HL-60/S4 treated with phorbol 12-myristate 13-acetate at 8.2 ng/mL for 4 days and 3 days (cell line): ENCODE measurements at regions not wholly inside any gene's neighbourhood (a gene's known extent, or its start where the extent isn't known, plus 50 kb on each side); places are given as distances from the start of the nearest gene placed in this dataset.

ENCODE experiments used
- in situ Hi-C: fragments of 300-500 bp; cut with MboI; formaldehyde crosslinking; loops from 2 replicates; pipeline ENCODE4 v1.15.0; 2022; ENCODE audit warnings: low sequenced_read_pairs

GRCh38 chr12:47024463-47024862, 55.0 kb upstream of the PCED1B start:
- in situ Hi-C loops = loop anchor here (25.0 kb wide), 1 partner anchor 687 kb away; no protein-coding TSS in a partner anchor

GRCh38 chr12:47025349-47025748, 54.1 kb upstream of the PCED1B start:
- in situ Hi-C loops = loop anchor here (25.0 kb wide), 2 partner anchors 287 to 612 kb away; no protein-coding TSS in a partner anchor

- in situ Hi-C loops = loop anchor here (25.0 kb wide), 2 partner anchors 287 to 612 kb away; no protein-coding TSS in a partner anchor
These were observed 53.6 kb upstream of the PCED1B start for GRCh38 chr12:47025798-47026197.

GRCh38 chr12:47026291-47026690, 53.1 kb upstream of the PCED1B start:
- in situ Hi-C loops = loop anchor here (25.0 kb wide), 2 partner anchors 286 to 611 kb away; no protein-coding TSS in a partner anchor
